Cardiac muscle cell (in vitro differentiated cells and primary cell): ENCODE measurements at regions not wholly inside any gene's neighbourhood (a gene's known extent, or its start where the extent isn't known, plus 50 kb on each side); places are given as distances from the start of the nearest gene placed in this dataset.

Experiments used
- DNase-seq, 2 donors: peaks; one replicate each; pipeline versions ENCODE4 v3.0.0 to v3.0.0-alpha.2; 2010 to 2017; ENCODE audit warnings: low read depth in 1 of 2, low spot score in 1 of 2
- H3K27ac ChIP-seq: fragments of 200-600 bp; sonication (generic); 2 replicates; pipeline ENCODE4 v1.5.1; 2016
- H3K27me3 ChIP-seq: fragments of 200-600 bp; sonication (generic); 2 replicates; pipeline ENCODE4 v1.6.0; 2016; ENCODE audit warnings: control low read depth
- H3K36me3 ChIP-seq: fragments of 200-600 bp; sonication (generic); 2 replicates; pipeline ENCODE4 v1.5.1; 2016; ENCODE audit warnings: control low read depth
- H3K4me1 ChIP-seq: fragments of 200-600 bp; sonication (generic); 2 replicates; pipeline ENCODE4 v1.8.1; 2017; ENCODE audit warnings: low read depth, mild to moderate bottlenecking, mixed run types
- H3K4me3 ChIP-seq: fragments of 200-600 bp; sonication (generic); 2 replicates; pipeline ENCODE4 v1.5.1; 2016; ENCODE audit warnings: mild to moderate bottlenecking
- H3K9me3 ChIP-seq: fragments of 200-600 bp; sonication (generic); 2 replicates; pipeline ENCODE4 v1.5.1; 2017; ENCODE audit warnings: low read depth, mild to moderate bottlenecking, control low read depth
- CTCF ChIP-seq: IDR thresholded peaks from 2 replicates; pipeline ENCODE4 v1.5.1; 2012; ENCODE audit warnings: low read depth, mild to moderate bottlenecking, low read length

- H3K27ac ChIP-seq, result no peak overlapping the region
- H3K4me3 ChIP-seq, result no peak overlapping the region
- H3K9me3 ChIP-seq, result no peaks in the 10 kb centered on the region
- peak in 1 of 2 donors; percentile 38 for DNase-seq
- H3K27me3 ChIP-seq, result no peaks in the 10 kb centered on the region
- H3K36me3 ChIP-seq, result no peaks in the 10 kb centered on the region
- TF ChIP-seq CTCF, result no peak
- peaks cover 13% of the 10 kb centered on the region for H3K4me1 ChIP-seq
Measured at GRCh38 chr13:44768775-44769581, 192.8 kb upstream of the TSC22D1 start.

GRCh38 chr13:44768239-44768638 is 192.1 kb upstream of the TSC22D1 start:
- H3K4me3 ChIP-seq, result no peak overlapping the region
- no peaks in the 10 kb centered on the region for H3K27me3 ChIP-seq
- no peak for TF ChIP-seq CTCF
- peaks cover 13% of the 10 kb centered on the region for H3K4me1 ChIP-seq
- H3K27ac ChIP-seq, result no peak overlapping the region
- no peaks in the 10 kb centered on the region for H3K9me3 ChIP-seq
- DNase-seq, result peak in 1 of 2 donors; percentile 45
- no peaks in the 10 kb centered on the region for H3K36me3 ChIP-seq

- H3K4me3 ChIP-seq, result no peak overlapping the region
- DNase-seq, result peak in 1 of 2 donors; percentile 25
- H3K27ac ChIP-seq, result no peak overlapping the region
- no peaks in the 10 kb centered on the region for H3K9me3 ChIP-seq
- peaks cover 13% of the 10 kb centered on the region for H3K4me1 ChIP-seq
- no peaks in the 10 kb centered on the region for H3K27me3 ChIP-seq
- no peaks in the 10 kb centered on the region for H3K36me3 ChIP-seq
- TF ChIP-seq CTCF, result no peak
Measured at GRCh38 chr13:44765001-44765471, 188.9 kb upstream of the TSC22D1 start.

- H3K27me3 ChIP-seq, result no peaks in the 10 kb centered on the region
- no peak overlapping the region for H3K4me3 ChIP-seq
- no peaks in the 10 kb centered on the region for H3K36me3 ChIP-seq
- no peak for TF ChIP-seq CTCF
- H3K27ac ChIP-seq, result no peak overlapping the region
- no peaks in the 10 kb centered on the region for H3K9me3 ChIP-seq
- peaks cover 16% of the 10 kb centered on the region for H3K4me1 ChIP-seq
- peak in 1 of 2 donors; percentile 38 for DNase-seq
Measured at GRCh38 chr13:44764302-44764692, 188.2 kb upstream of the TSC22D1 start.

- H3K9me3 ChIP-seq, result no peaks in the 10 kb centered on the region
- DNase-seq, result peak in 1 of 2 donors; percentile 45
- H3K4me1 ChIP-seq, result peaks cover 16% of the 10 kb centered on the region
- H3K27me3 ChIP-seq, result no peaks in the 10 kb centered on the region
- no peak overlapping the region for H3K27ac ChIP-seq
- no peaks in the 10 kb centered on the region for H3K36me3 ChIP-seq
- H3K4me3 ChIP-seq, result no peak overlapping the region
- no peak for TF ChIP-seq CTCF
Measured at GRCh38 chr13:44763615-44764301, 187.6 kb upstream of the TSC22D1 start.
